NCI-H1436 treated with DMSO at 0.1 percent for 48 hours (cell line): ENCODE measurements at regions not wholly inside any gene's neighbourhood (a gene's known extent, or its start where the extent isn't known, plus 50 kb on each side); places are given as distances from the start of the nearest gene placed in this dataset.
"Not testable (repeated sequence)": the region's sequence is repeated elsewhere in the genome, so short reads cannot be mapped to it uniquely, and the experiment has no call there.

Experiments used
- DNase-seq: peaks from one replicate; lab custom pipeline; 2025; lab: John Stamatoyannopoulos, UW

DNA sequence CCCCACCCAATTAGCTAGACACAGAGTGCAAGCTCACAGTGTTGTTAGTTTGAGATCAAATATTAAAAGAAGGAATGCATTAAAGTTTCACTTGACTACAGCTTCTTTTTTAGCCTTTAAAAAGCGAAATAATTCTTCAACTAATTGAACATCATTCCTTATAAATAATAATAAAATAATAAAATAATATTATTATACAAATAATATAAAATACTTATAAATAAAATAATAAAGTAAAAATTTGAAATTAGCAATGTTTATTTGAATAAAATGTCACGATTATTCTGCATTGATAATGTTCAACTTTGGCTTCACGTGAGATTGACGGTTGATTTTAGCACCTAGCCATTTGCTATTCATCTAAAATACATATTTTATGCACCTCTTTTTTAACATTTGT is 819.3 kb downstream of the FRK start:
- DNase-seq: no peak

DNA sequence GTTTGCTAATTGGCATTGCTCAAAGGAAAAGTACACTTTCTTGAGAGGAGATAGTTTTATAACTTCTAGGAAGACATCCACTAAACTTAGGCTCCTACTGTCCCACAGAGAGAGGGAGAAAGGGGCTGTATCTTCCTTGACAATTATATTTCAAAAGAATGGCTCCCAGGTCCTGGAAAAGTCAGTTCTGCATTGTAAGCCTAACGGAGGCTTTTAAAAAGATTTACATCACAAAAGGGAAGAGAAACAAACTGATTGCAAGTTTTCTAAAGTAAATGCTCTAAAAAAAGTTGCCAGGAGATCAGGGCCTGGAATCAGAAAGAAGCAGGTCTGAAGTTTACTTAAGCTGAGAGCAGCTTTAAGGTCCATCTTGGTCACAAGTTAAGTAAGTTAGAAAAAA is 839.5 kb downstream of the FRK start:
- no peak for DNase-seq

DNA sequence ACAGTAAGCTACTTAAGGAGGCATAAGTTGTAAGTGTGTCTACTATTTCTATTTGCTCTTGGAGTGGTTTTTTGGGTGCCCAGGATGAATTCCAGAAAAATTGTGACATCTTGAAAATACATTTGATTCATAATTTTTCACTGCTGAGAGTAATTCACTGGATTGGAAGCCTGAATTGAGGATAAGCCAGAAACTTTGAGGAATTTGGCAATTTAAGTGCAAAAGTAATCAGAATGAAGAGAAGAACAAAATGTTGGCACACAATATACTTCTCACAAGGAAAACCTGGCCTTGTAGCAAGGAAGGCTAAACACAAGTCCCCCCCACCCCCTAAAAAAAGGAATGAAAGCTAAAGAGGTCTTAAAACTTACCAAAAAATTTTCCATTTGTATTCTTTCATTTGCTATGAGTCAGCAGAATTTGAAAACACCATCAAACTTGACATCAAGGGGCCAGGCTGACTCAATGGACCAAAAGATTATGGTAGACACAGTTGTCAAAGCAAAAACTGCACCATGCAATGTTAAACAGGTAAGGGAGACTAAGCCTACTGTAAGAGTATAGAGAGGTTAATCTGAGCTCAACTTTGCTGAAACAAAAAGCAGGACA is 840.0 kb downstream of the FRK start:
- no peak for DNase-seq

DNA sequence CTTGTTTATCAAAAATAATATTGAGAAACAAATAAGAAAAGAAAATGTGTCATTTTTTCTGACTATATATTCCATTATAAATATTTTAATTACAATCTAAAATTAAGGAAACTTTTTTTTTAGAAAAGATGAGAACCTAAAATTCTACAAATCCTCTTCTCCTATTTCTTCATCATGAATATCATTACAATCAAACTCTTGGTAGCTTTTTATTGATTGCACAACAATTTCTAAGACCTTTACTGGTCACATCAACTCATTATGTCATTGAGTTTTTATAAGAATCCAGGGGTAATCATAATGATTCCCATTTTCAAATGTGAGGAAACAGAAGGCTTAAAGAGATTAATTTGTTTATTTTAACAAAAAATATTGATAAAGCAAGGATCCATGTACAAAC is 841.0 kb downstream of the FRK start:
- no peak for DNase-seq

DNA sequence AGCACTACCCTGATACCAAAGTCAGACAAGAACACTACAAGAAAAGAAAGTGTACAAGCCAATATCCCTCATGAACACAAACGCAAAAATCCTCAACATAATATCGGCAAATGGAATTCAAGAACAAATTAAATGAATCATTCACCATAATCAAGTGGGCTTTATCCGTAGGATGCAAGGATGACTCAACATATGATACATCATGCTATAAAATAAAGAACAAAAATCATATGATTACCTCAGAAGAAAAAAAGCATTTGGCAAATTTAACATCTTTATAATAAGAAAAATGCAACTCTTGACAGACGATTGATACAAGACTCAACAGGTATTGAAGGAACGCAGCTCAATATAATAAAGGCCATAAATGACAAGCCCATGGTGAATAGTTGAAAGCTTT is 843.9 kb downstream of the FRK start:
- no peak for DNase-seq

DNA sequence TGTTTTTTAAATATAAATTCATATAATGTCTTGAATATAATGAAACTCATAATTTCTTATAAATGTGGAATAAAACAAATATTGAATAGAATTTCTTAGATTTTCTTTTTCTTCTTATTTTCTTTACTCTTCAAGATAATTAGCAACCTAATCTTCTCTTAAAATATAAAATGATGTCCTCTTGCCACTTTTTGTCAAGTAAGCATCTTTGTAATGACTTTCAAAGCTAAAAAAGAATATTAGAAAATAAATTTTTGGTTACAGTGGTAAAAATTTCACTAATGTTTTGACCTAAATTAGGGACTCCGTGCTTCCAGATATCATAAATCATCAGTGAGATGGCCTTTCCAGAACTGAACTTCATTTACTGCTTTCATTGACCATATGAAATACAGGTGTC is 846.4 kb downstream of the FRK start:
- no peak for DNase-seq

DNA sequence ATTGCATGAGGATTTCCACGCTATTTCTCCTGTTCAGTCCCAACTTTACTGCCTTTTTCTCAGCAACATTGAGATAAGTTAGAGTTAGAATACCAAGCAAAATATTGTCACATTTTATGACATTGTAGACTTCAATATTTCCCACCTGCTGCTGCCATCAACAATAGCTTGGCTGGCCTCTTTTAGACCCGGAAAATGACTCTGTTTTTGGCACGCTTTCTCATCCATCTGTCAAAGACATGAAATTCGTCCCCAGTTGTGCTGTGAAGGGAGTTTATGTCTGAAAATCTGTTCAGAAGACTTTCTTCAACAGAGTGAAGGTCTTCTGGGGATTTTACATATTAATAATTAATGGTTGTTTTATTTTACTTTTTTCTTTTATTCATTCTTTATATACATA is 857.3 kb downstream of the FRK start:
- DNase-seq: no peak

DNA sequence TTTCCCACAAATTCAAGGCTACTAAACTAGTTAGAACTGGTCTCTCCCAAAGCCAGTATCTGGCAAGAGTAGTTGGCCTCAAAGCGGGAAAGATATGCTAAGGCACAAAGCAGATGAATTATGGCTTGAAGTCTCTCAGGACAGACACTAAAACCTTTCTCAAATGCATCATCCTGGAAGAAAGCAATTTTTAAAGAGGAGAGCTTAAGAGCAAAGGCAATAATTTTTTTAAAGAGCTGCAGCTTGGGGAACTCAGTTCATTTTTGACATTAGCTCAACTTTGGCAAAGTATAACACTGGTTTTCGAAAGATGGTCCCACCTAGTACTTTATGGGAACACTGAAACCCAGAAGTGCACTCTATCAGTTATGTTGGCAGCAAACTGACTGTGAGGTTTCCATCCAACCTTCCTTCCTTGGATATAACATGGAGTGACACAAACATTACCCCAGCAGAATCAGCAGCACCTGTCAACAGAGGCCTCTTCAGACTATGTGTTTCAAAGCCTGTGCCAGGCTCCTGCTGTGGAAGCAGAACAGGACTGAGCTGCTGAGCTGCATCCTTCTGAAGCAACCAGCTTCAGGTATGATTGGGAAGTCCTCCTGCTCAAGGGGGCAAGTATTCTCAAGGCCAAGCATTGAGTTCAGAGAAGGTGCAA is 852.3 kb upstream of the HS3ST5 start:
- DNase-seq: no peak

DNA sequence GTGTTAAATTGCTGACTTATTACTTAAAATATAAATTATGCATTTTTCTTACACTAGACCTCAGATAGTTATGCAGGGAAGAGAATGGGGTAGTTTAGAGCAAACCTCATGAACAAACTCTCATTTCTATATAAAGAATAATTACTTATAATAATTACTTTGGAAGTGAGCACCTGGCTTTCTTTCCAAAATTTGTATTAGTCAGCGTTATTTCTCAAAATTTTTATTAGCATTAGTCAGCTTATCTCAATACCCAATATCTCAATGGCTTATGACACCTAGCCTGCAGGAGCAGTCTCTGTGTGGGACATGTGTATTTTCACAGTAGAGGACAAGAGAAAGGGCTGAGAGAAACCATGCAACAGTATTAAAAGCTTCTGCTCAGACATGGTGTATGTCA is 849.2 kb upstream of the HS3ST5 start:
- DNase-seq: no peak

DNA sequence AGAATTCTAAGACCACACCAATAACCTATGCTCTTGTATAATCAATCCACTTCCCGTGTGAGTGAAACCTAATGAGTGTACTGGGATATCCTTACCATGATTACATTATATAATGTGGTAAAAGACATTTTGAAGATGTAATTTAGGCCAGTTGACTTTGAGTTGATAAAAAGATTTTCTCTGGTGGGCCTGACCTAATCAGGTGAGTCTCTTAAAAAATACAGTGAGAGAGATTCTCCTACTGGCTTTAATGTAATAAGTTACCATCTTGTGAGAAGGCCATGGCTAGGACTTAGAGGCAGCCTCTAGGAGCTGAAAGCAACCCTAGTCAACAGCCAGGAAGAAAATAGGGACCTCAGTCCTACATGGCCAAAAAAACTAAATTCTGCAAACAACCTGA is 847.7 kb upstream of the HS3ST5 start:
- DNase-seq: no peak

DNA sequence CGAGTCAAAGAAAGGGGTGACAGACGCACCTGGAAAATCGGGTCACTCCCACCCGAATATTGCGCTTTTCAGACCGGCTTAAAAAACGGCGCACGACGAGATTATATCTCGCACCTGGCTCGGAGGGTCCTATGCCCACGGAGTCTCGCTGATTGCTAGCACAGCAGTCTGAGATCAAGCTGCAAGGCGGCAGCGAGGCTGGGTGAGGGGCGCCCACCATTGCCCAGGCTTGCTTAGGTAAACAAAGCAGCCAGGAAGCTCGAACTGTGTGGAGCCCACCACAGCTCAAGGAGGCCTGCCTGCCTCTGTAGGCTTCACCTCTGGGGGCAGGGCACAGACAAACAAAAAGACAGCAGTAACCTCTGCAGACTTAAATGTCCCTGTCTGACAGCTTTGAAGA is 832.6 kb upstream of the HS3ST5 start:
- not testable (repeated sequence) for DNase-seq

DNA sequence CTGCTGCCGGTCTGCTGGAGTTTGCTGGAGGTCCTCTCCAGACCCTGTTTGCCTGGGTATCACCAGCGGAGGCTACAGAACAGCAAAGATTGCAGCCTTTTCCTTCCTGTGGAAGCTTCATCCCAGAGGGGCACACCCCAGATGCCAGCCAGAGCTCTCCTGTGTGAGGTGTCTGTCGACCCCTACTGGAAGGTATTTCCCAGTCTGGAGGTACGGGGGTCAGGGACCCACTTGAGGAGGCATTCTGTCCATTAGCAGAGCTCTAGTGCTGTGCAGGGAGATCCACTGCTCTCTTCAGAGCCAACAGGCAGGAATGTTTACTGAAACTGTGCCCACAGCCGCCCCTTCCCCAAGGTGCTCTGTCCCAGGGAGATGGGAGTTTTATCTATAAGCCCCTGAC is 823.1 kb upstream of the HS3ST5 start:
- not testable (repeated sequence) for DNase-seq

DNA sequence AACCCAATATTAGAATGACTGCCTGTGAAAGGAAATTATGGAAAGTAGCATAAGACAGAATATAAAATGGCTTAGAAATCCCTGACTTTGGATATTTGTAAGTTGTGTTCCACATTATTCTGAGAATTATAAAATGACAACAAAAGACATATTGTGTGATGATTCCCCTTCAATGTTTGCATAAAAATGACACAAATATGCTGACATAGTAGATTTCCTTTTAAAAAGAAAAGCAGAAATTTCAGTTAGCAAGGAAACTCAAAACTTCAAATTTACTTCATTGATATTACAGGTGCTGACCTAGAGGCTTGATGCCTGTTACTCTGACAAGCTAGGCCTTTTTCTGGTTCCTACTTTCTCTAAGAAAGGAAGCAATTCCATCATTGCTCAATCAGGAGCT is 816.9 kb upstream of the HS3ST5 start:
- no peak for DNase-seq

DNA sequence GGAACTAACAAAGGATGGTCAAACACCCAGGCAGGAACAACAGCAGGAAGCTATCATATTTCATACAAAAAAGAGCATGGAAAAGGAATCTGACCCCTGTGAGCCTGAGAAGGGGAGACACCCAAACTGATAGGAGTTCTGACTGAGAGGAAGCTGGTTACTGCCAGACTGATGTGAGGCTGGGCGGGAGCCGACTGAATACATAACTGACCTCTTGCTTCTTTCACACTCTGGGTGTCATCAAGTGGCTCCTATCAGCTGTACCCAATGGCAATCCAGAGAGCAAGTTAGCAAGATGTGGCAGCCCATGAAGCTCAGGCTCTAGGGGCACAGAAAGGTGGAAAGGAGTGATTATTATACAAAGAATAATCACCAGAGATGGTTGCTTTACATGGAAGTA is 795.1 kb upstream of the HS3ST5 start:
- DNase-seq: no peak

DNA sequence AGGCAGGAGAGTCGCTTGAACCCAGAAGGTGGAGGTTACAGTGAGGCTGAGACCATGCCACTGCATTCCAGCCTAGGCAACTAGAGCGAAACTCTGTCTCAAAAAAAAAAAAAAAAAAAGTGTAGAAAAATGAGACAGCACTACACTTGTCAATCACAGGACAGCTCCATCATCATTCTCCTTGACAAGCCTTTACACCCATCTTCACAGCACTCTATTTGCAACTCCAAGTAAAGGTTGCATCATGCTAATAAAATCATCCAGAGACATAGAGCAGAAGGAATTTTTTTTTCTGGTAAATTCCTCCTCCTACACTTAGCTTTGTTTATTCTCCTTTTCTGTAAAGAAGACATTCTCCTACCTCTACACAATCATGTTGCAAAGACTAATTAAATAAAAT is 791.0 kb upstream of the HS3ST5 start:
- DNase-seq: no peak

DNA sequence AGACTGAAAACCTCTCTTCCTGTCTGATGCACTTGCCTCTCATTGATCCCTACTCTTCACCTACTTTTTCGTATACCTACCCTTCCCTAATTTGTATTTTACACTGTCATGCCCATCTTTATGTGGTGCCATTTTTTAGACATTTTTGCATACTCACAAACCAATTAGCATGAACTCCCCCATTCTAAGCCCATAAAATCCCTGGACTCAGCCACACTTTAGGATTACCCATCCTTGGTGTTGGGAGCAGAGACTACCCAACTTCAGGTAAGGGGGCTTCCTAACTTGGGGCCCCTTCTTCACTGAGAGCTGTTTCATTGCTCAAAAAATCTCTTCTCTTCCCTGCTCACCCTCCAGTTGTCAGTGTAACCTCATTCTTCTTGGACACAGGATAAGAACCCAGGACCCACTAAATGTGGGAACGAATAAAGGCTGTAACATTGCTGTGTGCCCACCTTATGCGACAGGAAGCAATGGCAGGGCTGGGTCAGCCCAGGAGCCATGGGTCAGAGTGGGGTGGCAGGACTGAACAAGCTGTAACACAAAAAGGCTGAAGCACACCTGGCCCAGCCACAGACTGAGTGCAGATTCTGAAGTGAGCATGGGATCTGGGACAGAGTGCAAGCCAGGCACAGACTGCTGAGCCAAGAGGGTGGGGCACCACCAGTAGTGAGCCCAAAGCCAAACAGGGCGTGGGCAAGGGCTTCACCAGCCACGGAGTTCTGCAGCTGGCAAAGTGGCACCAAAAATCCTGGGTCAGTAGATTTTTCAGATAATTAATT is 789.1 kb upstream of the HS3ST5 start:
- DNase-seq: no peak

DNA sequence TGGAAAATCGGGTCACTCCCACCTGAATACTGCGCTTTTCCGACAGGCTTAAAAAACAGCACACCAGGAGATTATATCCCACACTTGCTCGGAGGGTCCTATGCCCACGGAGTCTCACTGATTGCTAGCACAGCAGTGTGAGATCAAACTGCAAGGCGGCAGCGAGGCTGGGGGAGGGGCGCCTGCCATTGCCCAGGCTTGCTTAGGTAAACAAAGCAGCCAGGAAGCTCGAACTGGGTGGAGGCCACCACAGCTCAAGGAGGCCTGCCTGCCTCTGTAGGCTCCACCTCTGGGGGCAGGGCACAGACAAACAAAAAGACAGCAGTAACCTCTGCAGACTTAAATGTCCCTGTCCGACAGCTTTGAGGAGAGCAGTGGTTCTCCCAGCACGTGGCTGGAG is 778.7 kb upstream of the HS3ST5 start:
- DNase-seq: not testable (repeated sequence)

DNA sequence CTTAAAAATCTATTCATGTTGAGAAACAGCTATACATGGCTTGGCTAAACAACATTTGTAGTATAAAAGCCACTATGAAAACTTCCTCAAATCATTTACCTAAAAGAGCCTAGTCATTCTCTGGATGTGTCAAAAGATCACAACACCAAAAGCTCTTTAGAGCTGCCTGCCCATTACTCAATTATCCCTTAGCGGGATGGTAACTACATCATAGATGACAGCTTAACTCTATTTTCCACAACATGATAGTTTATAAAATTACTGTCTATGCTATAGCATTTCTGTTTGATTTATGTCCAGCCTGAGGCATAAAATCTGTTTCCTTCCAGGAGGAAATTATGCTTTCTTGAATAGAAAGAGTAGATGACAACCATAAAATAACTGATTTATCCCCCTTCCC is 777.6 kb upstream of the HS3ST5 start:
- DNase-seq: no peak

DNA sequence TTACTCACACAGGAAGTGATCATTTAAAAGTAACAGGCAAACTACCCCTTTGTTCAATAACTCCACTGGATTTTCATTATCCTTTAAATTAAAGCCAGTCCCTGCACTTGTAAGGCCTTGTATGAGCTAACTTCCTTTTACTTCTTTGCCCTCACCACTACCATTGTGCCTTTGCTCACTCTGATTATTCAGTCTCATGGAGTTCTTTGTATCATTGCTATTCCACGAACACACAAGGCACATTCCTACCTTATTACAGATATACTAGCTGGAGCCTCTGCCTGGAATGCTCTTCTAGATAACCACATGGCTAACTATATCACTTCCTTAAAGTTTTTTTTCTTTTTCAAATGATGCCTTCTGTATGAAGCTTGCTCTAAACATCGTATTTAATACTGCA is 748.6 kb upstream of the HS3ST5 start:
- DNase-seq: no peak

DNA sequence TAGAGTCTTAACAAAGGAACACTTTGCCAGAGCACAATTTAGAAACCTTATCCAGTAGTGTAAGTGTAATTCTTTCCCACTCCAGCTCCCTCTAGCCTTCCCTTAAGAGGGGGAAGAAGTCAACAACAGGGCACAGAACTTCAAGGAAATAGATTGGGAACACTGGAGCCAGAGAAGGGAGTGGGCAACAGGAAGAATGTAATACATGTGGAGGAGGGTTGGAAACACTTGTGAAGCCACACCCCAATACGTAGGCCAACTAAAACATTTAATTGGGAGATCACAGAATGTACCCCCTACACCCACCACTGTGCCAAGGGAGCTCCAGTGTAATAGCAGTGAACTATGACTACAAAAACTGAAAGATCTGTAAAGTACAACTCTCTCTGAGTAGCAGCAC is 735.7 kb upstream of the HS3ST5 start:
- DNase-seq: no peak

DNA sequence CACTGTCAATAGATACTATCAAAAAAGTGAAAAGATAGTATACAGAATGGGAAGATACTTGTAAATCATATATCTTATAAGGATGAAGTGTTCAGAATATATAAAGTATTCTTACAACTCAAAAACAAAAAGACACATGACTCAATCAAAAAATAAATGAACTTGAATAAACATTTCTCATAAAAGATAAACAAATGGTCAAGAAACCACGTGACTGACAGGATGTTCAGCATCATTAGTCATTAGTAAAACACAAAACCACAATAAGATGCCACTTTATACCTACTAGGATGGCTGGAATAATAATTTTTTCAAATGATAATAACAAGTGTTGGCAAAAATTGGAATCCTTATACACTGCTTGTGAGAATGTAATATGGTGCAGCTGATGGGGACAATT is 729.1 kb upstream of the HS3ST5 start:
- no peak for DNase-seq

DNA sequence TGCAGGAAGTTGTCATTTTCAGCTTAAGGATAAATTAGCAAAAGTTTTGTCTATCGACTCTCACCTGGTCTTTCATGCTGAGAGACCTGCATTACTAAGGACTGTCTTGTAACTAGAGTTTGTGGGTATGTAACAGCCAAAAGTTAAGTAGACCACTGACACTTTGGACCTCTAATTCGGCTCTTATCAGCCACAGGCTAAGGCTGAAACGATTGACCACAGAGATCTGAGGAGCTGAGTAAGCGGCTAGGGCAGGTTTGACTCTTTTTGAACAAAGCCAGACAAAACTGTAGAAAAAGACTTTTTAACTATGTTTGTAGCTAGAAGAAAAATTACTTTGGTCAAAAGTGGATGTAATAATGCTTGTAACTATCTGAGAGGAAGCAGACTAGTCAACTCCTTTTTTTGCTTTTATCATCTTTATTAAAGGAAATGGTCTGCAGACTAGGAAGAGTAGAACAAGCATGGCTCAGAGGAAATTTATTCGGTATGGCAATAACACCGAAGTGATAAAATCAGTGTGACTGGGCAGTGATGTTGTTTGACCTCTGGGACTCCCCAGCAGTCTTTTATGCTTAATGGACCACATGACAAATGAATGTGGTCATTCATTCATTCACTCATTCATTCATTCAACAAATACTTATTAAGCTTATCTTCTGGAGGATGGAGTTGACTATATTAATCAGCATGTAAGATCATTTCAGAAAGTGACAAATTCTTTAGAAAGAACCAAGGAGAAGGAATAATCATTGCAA is 725.0 kb upstream of the HS3ST5 start:
- DNase-seq: no peak

DNA sequence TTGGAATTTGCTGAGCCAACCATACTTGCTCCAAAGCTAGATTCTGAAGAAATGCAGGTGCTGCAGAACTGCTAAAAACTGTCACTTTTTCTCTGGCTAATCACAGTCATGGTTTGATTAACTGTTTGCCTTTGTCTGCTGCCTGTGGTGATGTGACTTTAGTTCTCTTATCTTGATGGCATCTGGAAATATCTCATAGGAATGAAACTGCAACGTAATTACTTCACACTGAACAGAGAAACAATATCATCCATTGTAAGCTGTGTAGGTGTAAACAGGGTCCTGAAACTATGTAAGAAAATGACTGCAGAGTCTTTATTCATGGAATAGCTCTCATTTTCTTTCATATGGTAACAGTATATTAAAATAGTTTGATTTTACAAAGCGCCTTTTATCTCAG is 721.9 kb upstream of the HS3ST5 start:
- DNase-seq: no peak
